GM21515 (cell line): ENCODE measurements at regions not wholly inside any gene's neighbourhood (a gene's known extent, or its start where the extent isn't known, plus 50 kb on each side); places are given as distances from the start of the nearest gene placed in this dataset.

ENCODE experiments used
- ATAC-seq: cut with Tn5 transposase; IDR thresholded peaks from one replicate; pipeline ENCODE4 v1.9.1; 2021; ENCODE audit not compliant: unreplicated experiment

DNA sequence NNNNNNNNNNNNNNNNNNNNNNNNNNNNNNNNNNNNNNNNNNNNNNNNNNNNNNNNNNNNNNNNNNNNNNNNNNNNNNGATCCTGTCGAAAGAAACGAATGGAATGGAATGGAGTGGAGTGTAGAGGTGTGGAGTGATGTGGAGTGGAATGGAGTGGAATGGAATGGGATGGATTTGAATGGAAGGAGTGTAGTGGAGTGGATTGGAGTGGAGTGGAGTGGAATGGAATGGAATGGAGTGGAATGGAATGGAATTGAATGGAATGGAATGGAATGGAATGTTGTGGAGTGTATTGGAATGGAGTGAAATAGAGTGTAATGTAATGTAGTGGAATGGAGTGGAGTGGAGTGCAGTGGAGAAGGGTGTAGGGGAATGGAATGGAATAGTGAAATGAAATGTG, 1275.4 kb upstream of the TPTE start:
- ATAC-seq: peak; percentile 20

DNA sequence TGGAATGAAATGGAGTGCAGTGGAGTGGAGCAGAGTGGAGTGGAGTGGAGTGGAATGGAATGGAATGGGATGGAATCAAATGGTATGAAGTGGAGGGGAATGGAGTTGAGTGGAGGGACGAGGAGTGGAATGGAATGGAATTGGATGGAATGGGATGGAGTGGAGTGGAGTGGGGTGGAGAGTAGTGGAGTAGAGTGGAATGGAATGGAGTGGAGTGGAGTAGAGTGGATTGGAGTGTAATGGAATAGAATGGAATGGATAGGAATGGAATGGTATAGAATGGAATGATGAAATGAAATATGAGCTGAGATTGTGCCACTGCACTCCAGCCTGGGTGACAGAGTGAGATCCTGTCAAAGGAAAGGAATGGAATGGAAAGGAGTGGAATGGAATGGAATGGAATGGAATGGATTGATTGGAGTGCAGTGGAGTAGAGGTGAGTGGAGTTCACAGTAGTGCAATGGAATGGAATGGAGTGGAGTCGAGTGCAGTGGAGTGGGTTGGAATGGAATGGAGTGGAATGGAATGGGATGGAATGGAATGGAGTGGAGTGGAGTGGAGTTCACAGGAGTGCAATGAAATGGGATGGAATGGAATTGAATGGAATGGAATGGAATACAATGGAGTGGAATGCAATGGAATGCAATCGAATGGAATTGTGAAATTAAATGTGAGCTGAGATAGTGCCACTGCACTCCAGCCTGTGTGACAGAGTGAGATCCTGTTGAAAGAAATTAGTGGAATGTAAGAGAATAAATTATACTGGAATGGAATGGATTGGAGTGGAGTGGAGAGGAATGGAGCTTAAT, 1274.7 kb upstream of the TPTE start:
- peak; percentile 49 for ATAC-seq

GRCh38 chr21:9247290-9247613, 1274.1 kb upstream of the TPTE start:
- ATAC-seq: peak; percentile 31

DNA sequence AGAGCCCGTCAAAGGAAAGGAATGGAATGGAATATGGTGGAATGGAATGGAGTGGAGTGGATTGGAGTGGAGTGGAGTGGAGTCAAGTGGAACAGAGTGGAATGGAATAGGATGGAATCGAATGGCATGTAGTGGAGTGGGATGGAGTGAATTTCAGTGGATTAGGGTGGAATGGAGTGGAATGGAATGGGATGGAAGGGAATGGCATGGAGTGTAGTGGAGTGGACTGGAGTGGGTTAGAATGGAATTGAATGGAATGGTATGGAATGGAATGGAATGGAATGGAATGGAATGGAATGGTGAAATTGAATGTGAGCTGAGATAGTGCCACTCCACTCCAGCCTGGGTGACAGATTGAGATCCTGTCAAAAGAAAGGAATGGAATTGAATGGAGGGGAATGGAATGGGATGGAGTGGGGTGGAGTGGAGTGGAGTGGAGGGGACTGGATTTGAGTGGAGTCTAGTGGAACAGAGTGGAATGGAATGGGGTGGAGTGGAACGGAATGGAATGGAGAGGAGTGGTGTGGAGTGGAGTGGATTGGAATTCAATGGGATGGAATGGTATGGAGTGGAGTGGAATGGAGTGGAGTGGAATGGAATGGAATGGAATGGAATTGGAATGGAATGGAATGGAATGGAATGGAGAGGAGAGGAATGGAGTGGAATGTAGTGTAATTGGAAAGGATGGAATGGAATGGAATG, 1273.6 kb upstream of the TPTE start:
- ATAC-seq: peak; percentile 31
